HL-60 (cell line): ENCODE measurements at regions not wholly inside any gene's neighbourhood (a gene's known extent, or its start where the extent isn't known, plus 50 kb on each side); places are given as distances from the start of the nearest gene placed in this dataset.

Experiments used
- GABPA ChIP-seq: IDR thresholded peaks from 2 replicates; pipeline ENCODE4 v1.6.1; 2012; ENCODE audit warnings: low read depth
- POLR2AphosphoS5 ChIP-seq: IDR thresholded peaks from 2 replicates; pipeline ENCODE4 v1.6.1; 2012; ENCODE audit warnings: low read depth
- TF ChIP-seq, protein P1 (sequence below): IDR thresholded peaks from one replicate; pipeline ENCODE4 v1.5.1; 2011; ENCODE audit warnings: low read length, control low read depth, inconsistent platforms; ENCODE audit not compliant: insufficient read depth
- TF ChIP-seq, protein P2 (sequence below): IDR thresholded peaks from 2 replicates; pipeline ENCODE4 v1.6.1; 2012; ENCODE audit warnings: low read depth; ENCODE audit not compliant: insufficient replicate concordance

DNA sequence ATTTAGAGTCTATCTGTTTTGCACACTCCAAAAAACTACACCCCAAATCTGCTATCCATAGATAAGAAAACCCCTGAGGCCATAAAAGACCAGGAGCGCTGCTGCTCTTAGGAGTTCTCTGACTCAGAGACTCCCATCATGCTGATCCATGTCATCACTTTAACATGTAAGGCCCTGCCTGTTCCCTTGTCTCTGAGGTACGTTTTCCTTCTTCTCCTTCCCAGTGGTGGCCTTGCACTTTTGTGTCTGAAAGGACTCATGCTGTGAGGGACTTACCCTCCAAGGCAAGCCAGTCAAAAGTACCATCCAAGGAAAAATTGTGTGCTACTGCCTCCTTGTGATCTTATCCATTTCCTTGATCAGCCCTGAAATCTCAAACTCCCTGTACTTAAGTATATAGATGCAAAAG, 427.4 kb upstream of the NCAM2 start:
- TF ChIP-seq GABPA (no peak), POLR2AphosphoS5 (no peak)
- TF ChIP-seq, protein P1, sequence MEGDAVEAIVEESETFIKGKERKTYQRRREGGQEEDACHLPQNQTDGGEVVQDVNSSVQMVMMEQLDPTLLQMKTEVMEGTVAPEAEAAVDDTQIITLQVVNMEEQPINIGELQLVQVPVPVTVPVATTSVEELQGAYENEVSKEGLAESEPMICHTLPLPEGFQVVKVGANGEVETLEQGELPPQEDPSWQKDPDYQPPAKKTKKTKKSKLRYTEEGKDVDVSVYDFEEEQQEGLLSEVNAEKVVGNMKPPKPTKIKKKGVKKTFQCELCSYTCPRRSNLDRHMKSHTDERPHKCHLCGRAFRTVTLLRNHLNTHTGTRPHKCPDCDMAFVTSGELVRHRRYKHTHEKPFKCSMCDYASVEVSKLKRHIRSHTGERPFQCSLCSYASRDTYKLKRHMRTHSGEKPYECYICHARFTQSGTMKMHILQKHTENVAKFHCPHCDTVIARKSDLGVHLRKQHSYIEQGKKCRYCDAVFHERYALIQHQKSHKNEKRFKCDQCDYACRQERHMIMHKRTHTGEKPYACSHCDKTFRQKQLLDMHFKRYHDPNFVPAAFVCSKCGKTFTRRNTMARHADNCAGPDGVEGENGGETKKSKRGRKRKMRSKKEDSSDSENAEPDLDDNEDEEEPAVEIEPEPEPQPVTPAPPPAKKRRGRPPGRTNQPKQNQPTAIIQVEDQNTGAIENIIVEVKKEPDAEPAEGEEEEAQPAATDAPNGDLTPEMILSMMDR: no peak
- TF ChIP-seq, protein P2, sequence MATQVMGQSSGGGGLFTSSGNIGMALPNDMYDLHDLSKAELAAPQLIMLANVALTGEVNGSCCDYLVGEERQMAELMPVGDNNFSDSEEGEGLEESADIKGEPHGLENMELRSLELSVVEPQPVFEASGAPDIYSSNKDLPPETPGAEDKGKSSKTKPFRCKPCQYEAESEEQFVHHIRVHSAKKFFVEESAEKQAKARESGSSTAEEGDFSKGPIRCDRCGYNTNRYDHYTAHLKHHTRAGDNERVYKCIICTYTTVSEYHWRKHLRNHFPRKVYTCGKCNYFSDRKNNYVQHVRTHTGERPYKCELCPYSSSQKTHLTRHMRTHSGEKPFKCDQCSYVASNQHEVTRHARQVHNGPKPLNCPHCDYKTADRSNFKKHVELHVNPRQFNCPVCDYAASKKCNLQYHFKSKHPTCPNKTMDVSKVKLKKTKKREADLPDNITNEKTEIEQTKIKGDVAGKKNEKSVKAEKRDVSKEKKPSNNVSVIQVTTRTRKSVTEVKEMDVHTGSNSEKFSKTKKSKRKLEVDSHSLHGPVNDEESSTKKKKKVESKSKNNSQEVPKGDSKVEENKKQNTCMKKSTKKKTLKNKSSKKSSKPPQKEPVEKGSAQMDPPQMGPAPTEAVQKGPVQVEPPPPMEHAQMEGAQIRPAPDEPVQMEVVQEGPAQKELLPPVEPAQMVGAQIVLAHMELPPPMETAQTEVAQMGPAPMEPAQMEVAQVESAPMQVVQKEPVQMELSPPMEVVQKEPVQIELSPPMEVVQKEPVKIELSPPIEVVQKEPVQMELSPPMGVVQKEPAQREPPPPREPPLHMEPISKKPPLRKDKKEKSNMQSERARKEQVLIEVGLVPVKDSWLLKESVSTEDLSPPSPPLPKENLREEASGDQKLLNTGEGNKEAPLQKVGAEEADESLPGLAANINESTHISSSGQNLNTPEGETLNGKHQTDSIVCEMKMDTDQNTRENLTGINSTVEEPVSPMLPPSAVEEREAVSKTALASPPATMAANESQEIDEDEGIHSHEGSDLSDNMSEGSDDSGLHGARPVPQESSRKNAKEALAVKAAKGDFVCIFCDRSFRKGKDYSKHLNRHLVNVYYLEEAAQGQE: no peak
